ENCODE measurements at regions not wholly inside any gene's neighbourhood (a gene's known extent, or its start where the extent isn't known, plus 50 kb on each side); places are given as distances from the start of the nearest gene placed in this dataset.
A peak's percentile ranks its signal among the peaks of the same experiment; 100 is the strongest.

DNA sequence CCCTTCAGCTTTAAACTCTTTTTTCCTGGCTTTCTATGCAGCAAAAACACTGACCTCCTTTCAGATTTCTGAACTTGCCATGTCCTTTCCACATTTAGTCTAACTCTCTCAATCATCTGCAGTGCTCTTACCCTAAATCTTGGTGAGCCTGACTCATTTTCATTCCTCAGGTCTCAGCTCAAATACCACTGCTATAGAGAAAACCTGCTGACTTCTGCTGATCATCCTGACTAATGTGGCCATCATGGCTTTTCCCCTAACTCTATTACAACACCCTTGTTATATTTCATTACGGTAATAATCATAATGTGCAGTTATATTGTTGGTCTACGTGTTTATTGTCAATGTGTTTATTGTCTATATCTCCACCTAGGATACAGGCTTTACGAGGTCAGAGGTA, 207.3 kb upstream of the OR4E1 start:
- in situ Hi-C loops (cut with MboI; ENCODE audit: low pct_ligation_motif_present in 1 of 4, low pct_unique_long_range_greater_than_20kb in 1 of 4, low sequenced_read_pairs in 3 of 4), result no loop called here
- H3K27me3 ChIP-seq, result no peaks in the 10 kb centered on the region

DNA sequence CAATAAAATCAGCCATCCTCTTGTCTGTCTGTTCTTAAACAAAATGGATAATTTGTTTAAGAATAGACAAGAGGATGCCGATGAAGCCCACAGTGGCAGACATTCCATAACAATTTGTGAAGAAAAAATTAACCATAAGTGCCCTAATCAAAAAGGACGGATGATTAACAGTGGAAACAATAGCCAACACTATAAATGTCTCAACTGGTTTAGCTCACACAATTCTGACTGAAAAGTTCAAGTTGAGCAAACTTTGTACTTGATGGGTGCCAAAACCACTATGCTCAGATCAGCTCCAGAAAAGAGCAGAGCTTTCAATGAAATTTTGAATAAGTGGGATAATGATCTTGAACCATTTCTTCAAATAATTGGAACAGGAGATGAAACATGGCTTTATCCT, 202.2 kb upstream of the OR4E1 start:
- Histone ChIP-seq H3K27ac (no peak overlapping the region), H3K27me3 (no peaks in the 10 kb centered on the region), H3K4me3 (no peak overlapping the region), H3K4me1 (peaks cover 0 to 5% (median 0%) of the 10 kb centered on the region in 4 donors), H3K36me3 (no peaks in the 10 kb centered on the region), H3K9me3 (no peaks in the 10 kb centered on the region)
- WGBS, 2 donors (ENCODE audit: low coverage in 1 of 2), result 56 to 59% methylated on average over 2 of the region's 2 CpGs
- no peak for DNase-seq
- intact Hi-C loops (cut with DNase I; ENCODE audit: low total_unique reads), result no loop called here
- in situ Hi-C loops (cut with MboI; ENCODE audit: low pct_ligation_motif_present in 1 of 4, low pct_unique_long_range_greater_than_20kb in 1 of 4, low sequenced_read_pairs in 3 of 4), result no loop called here
- TF ChIP-seq EP300 (IDR thresholded peaks at IDR 0.05; ENCODE audit: low read depth), result no peak
- TF ChIP-seq POLR2AphosphoS5 (IDR thresholded peaks at IDR 0.05), result no peak
- TF ChIP-seq POLR2A (IDR thresholded peaks at IDR 0.05), result no peak
- TF ChIP-seq, protein P1, sequence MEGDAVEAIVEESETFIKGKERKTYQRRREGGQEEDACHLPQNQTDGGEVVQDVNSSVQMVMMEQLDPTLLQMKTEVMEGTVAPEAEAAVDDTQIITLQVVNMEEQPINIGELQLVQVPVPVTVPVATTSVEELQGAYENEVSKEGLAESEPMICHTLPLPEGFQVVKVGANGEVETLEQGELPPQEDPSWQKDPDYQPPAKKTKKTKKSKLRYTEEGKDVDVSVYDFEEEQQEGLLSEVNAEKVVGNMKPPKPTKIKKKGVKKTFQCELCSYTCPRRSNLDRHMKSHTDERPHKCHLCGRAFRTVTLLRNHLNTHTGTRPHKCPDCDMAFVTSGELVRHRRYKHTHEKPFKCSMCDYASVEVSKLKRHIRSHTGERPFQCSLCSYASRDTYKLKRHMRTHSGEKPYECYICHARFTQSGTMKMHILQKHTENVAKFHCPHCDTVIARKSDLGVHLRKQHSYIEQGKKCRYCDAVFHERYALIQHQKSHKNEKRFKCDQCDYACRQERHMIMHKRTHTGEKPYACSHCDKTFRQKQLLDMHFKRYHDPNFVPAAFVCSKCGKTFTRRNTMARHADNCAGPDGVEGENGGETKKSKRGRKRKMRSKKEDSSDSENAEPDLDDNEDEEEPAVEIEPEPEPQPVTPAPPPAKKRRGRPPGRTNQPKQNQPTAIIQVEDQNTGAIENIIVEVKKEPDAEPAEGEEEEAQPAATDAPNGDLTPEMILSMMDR (IDR thresholded peaks at IDR 0.05), result no peak

More for the DNA sequence above, 207.3 kb upstream of the OR4E1 start:
- no peak for TF ChIP-seq POLR2AphosphoS5 (IDR thresholded peaks at IDR 0.05)
- TF ChIP-seq, protein P1 (IDR thresholded peaks at IDR 0.05), result no peak
- no peak for TF ChIP-seq POLR2A (IDR thresholded peaks at IDR 0.05)
- TF ChIP-seq EP300 (IDR thresholded peaks at IDR 0.05; ENCODE audit: low read depth), result no peak
- intact Hi-C loops (cut with DNase I; ENCODE audit: low total_unique reads), result no loop called here
- Histone ChIP-seq H3K9me3 (no peaks in the 10 kb centered on the region), H3K36me3 (no peaks in the 10 kb centered on the region), H3K4me1 (peaks cover 0 to 12% (median 0%) of the 10 kb centered on the region in 4 donors), H3K27ac (no peak overlapping the region), H3K4me3 (no peak overlapping the region)
- 50 to 60% methylated on average over 3 of the region's 3 CpGs for WGBS, 2 donors (ENCODE audit: low coverage in 1 of 2)
- DNase-seq, result no peak

DNA sequence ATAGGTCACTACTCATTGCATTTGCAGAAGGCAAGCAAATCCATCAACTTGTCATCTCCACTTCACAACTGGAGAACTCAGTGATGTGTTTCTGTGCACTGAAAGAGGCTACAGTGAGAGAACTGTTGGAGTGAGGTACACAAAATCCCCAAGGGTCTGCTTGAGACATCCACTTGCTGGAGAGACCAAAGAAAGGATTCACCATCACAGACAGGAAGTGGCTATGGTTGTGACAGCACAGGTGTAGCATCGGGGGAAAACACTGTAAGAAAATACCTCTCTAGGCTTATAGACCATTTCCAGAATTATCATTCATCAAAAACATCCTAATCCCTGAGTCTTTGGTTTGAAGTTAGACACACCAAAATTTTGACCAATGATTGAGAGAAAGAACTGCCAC, 201.3 kb upstream of the OR4E1 start:
- Histone ChIP-seq H3K27me3 (no peaks in the 10 kb centered on the region), H3K4me1 (no peaks in the 10 kb centered on the region), H3K27ac (peak overlapping the region in 1 of 4 donors; percentile 23), H3K9me3 (no peaks in the 10 kb centered on the region), H3K36me3 (no peaks in the 10 kb centered on the region), H3K4me3 (no peak overlapping the region)
- DNase-seq, result no peak
- in situ Hi-C loops (cut with MboI; ENCODE audit: low pct_ligation_motif_present in 1 of 4, low pct_unique_long_range_greater_than_20kb in 1 of 4, low sequenced_read_pairs in 3 of 4), result no loop called here
- TF ChIP-seq POLR2AphosphoS5 (IDR thresholded peaks at IDR 0.05), result no peak
- TF ChIP-seq EP300 (IDR thresholded peaks at IDR 0.05; ENCODE audit: low read depth), result no peak
- TF ChIP-seq, protein P1 (IDR thresholded peaks at IDR 0.05), result no peak
- no peak for TF ChIP-seq POLR2A (IDR thresholded peaks at IDR 0.05)
- WGBS, 2 donors (ENCODE audit: low coverage in 1 of 2), result 83 to 88% methylated on average over 1 of the region's 1 CpG
- intact Hi-C loops (cut with DNase I; ENCODE audit: low total_unique reads), result no loop called here

DNA sequence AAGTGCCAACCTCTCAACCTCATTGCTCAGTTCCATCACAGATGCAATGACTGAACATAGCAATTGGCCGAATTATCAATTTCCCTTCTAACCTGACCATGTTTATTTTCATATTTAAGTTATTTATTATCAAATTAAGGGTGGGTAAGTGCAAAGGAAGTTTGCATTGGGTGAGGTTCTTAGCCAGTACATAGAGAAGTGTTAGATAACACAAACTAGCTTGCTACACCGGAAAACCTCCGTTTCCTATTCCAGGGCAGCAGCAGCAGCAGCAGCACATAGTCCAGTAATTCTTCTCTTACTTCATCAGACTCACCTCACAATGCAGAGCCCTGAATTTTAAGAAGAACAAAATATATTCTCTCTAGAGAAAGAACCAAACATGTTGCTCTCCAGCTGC, 200.5 kb upstream of the OR4E1 start:
- whole genome bisulfite sequencing, 2 donors (ENCODE audit: low coverage in 1 of 2), result 64 to 74% methylated on average over 3 of the region's 3 CpGs
- TF ChIP-seq, protein P1 (IDR thresholded peaks at IDR 0.05), result no peak
- no peaks in the 10 kb centered on the region for H3K36me3 ChIP-seq

More for the DNA sequence above, 200.5 kb upstream of the OR4E1 start:
- Histone ChIP-seq H3K4me1 (no peaks in the 10 kb centered on the region), H3K9me3 (no peaks in the 10 kb centered on the region), H3K27me3 (no peaks in the 10 kb centered on the region), H3K4me3 (no peak overlapping the region), H3K27ac (peak overlapping the region in 1 of 4 donors; percentile 23)
- in situ Hi-C loops (cut with MboI; ENCODE audit: low pct_ligation_motif_present in 1 of 4, low pct_unique_long_range_greater_than_20kb in 1 of 4, low sequenced_read_pairs in 3 of 4) (no loop called here), intact Hi-C loops (cut with DNase I; ENCODE audit: low total_unique reads) (no loop called here)
- DNase-seq, result no peak
